ENCODE measurements at regions not wholly inside any gene's neighbourhood (a gene's known extent, or its start where the extent isn't known, plus 50 kb on each side); places are given as distances from the start of the nearest gene placed in this dataset.

DNA sequence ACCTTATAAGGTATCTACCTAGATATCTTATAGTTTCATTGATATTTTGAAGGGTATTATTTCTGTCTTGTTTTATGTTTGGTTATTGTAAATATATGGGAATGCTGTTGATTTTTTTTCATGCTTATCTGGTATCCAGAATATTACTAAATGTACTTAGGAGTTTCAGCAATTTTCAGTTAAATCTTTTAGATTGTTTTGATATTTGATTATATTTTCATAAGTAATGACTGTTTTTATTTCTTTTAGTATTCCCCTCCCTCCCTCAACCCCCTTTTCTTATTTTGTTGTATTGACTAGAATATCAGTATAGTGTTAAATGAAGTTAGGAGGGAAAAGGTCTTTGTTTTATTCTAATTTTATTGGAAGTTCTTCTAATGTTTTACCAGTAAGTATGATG is 344.4 kb upstream of the PROX1 start:
- no peak overlapping the region for H3K9ac ChIP-seq
- no peaks in the 10 kb centered on the region for H3K4me1 ChIP-seq
- TF ChIP-seq, protein P1, sequence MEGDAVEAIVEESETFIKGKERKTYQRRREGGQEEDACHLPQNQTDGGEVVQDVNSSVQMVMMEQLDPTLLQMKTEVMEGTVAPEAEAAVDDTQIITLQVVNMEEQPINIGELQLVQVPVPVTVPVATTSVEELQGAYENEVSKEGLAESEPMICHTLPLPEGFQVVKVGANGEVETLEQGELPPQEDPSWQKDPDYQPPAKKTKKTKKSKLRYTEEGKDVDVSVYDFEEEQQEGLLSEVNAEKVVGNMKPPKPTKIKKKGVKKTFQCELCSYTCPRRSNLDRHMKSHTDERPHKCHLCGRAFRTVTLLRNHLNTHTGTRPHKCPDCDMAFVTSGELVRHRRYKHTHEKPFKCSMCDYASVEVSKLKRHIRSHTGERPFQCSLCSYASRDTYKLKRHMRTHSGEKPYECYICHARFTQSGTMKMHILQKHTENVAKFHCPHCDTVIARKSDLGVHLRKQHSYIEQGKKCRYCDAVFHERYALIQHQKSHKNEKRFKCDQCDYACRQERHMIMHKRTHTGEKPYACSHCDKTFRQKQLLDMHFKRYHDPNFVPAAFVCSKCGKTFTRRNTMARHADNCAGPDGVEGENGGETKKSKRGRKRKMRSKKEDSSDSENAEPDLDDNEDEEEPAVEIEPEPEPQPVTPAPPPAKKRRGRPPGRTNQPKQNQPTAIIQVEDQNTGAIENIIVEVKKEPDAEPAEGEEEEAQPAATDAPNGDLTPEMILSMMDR (IDR thresholded peaks at IDR 0.05): no peak
- no peak overlapping the region for H3K27ac ChIP-seq
- no peaks in the 10 kb centered on the region for H3K9me3 ChIP-seq (ENCODE audit: control insufficient read depth, low read length)
- H3K27me3 ChIP-seq (ENCODE audit: control insufficient read depth, insufficient read depth, low read length): no peaks in the 10 kb centered on the region
- H2AFZ ChIP-seq: no peak overlapping the region
- no peak overlapping the region for H3K4me3 ChIP-seq (ENCODE audit: low read depth, low read length)
- H3K79me2 ChIP-seq: no peaks in the 10 kb centered on the region
- no peak overlapping the region for H3K4me2 ChIP-seq (ENCODE audit: low read length)
- no peaks in the 10 kb centered on the region for H3K36me3 ChIP-seq (ENCODE audit: control insufficient read depth, insufficient read depth, low read length)

DNA sequence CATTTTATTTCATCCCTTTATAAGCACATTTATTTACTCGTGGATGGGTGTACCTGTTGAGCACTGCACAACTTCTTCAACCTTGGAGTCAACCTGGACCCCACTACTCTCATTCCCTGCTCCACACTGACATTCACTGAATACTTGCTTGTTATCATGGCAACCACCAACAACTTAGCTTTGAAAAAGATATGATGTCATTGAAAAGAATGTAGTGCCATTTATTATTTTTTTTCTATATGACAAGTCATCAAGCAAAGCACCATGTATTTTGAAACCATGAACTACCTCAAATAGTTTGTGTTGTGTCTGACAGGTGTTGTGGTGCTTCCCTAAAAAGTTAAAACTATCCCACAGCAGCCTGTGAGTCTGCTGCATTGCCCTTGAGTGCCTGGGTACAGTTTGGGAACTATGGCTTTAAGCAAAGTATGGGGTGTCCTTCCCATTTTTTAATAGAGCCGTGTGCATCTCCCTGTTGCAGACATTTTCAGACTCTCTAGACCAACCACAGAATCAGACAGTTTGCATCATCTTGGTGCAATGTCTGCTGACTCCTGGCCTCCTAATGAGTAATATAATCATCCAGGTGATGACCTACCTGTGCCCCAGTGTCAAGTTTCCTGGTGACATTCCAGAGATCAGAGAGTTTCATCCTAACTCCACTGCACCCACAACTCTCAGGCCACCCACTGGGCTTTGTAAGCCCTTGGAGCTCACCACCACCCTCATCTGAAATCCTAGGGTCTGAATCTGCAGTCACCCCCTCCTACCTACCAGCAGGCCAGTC is 339.7 kb upstream of the PROX1 start:
- Histone ChIP-seq H3K9me3 (ENCODE audit: control insufficient read depth, low read length) (no peaks in the 10 kb centered on the region), H3K27ac (no peak overlapping the region), H3K36me3 (ENCODE audit: control insufficient read depth, insufficient read depth, low read length) (no peaks in the 10 kb centered on the region), H3K4me1 (no peaks in the 10 kb centered on the region), H3K79me2 (no peaks in the 10 kb centered on the region), H3K4me2 (ENCODE audit: low read length) (no peak overlapping the region), H2AFZ (no peak overlapping the region), H3K4me3 (ENCODE audit: low read depth, low read length) (no peak overlapping the region), H3K27me3 (ENCODE audit: control insufficient read depth, insufficient read depth, low read length) (no peaks in the 10 kb centered on the region), H3K9ac (no peak overlapping the region)
- TF ChIP-seq, protein P1 (IDR thresholded peaks at IDR 0.05): no peak

DNA sequence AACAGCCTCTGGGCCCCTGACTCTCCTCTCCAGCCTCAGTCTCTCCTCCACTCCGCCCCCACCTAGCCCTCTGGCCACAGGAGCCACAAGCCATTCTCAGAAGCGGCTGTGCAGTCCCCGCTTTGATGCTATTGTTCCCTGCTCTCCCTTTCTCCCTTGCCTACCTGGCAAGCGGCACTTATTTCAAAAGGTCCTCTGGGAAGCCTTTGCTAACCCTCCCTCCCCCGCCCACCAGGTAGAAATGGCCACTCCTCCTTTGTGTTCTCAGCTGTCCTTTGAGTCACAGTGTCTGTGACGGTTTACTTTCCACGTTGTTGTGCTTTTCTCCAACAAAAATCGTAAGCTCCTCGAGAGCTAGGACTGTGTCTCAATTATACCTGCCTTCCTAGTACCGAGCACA is 338.4 kb upstream of the PROX1 start:
- Histone ChIP-seq H3K9ac (no peak overlapping the region), H3K4me1 (no peaks in the 10 kb centered on the region), H3K27me3 (ENCODE audit: control insufficient read depth, insufficient read depth, low read length) (no peaks in the 10 kb centered on the region), H3K27ac (no peak overlapping the region), H3K79me2 (no peaks in the 10 kb centered on the region), H3K4me3 (ENCODE audit: low read depth, low read length) (no peak overlapping the region), H2AFZ (no peak overlapping the region), H3K4me2 (ENCODE audit: low read length) (no peak overlapping the region), H3K9me3 (ENCODE audit: control insufficient read depth, low read length) (no peaks in the 10 kb centered on the region), H3K36me3 (ENCODE audit: control insufficient read depth, insufficient read depth, low read length) (no peaks in the 10 kb centered on the region)
- TF ChIP-seq, protein P1 (IDR thresholded peaks at IDR 0.05): no peak

DNA sequence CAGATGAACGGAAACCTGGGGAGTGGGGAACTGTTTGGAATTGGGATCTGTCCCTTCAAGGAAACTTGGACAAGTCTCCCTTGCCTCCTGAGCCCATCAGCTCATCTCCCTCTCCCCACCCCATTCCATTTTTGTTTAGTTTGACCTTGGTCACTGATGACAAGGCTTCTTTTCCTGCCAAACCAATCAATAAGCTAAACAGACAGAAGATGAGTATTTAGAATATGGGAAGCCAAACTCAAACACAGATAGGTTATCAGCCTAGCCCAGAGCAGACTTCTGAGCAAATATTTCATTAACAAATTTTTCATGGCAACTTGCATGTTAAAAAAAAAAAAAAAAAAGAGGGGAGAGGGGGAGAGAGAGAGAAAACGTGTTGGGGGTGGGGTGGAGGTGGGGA is 337.2 kb upstream of the PROX1 start:
- Histone ChIP-seq H3K9me3 (ENCODE audit: control insufficient read depth, low read length) (no peaks in the 10 kb centered on the region), H3K36me3 (ENCODE audit: control insufficient read depth, insufficient read depth, low read length) (no peaks in the 10 kb centered on the region)
- TF ChIP-seq, protein P1 (IDR thresholded peaks at IDR 0.05): no peak

DNA sequence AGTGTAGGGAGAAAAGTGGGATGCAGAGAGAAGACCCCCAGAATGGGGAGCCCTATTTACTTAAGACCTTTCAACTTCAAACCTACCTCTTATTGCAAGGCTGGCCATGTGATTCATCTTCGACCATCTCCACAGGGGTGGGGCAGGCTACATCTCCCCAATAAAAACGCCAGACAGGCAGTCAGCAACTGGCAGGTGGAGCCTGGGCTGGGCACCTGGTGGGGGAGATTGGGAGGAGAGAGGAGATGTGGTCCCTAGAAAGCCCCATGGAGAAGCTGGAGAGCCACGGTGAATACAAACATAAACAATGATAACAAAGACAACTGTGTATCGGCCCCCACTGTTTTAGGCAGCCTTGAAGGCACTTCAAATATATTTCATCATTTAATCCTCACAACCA is 336.7 kb upstream of the PROX1 start:
- Histone ChIP-seq H3K27me3 (ENCODE audit: control insufficient read depth, insufficient read depth, low read length) (no peaks in the 10 kb centered on the region), H3K9me3 (ENCODE audit: control insufficient read depth, low read length) (no peaks in the 10 kb centered on the region), H3K4me1 (no peaks in the 10 kb centered on the region), H3K79me2 (no peaks in the 10 kb centered on the region), H3K4me2 (ENCODE audit: low read length) (no peak overlapping the region), H3K36me3 (ENCODE audit: control insufficient read depth, insufficient read depth, low read length) (no peaks in the 10 kb centered on the region), H3K27ac (no peak overlapping the region), H3K9ac (no peak overlapping the region), H2AFZ (no peak overlapping the region), H3K4me3 (ENCODE audit: low read depth, low read length) (no peak overlapping the region)
- TF ChIP-seq, protein P1 (IDR thresholded peaks at IDR 0.05): no peak

More for the DNA sequence above, 337.2 kb upstream of the PROX1 start:
- H3K4me1 ChIP-seq: no peaks in the 10 kb centered on the region
- no peak overlapping the region for H3K9ac ChIP-seq
- no peak overlapping the region for H3K27ac ChIP-seq
- no peak overlapping the region for H3K4me2 ChIP-seq (ENCODE audit: low read length)
- H2AFZ ChIP-seq: no peak overlapping the region
- no peaks in the 10 kb centered on the region for H3K27me3 ChIP-seq (ENCODE audit: control insufficient read depth, insufficient read depth, low read length)
- no peaks in the 10 kb centered on the region for H3K79me2 ChIP-seq
- H3K4me3 ChIP-seq (ENCODE audit: low read depth, low read length): no peak overlapping the region
